ENCODE measurements at regions not wholly inside any gene's neighbourhood (a gene's known extent, or its start where the extent isn't known, plus 50 kb on each side); places are given as distances from the start of the nearest gene placed in this dataset.

DNA sequence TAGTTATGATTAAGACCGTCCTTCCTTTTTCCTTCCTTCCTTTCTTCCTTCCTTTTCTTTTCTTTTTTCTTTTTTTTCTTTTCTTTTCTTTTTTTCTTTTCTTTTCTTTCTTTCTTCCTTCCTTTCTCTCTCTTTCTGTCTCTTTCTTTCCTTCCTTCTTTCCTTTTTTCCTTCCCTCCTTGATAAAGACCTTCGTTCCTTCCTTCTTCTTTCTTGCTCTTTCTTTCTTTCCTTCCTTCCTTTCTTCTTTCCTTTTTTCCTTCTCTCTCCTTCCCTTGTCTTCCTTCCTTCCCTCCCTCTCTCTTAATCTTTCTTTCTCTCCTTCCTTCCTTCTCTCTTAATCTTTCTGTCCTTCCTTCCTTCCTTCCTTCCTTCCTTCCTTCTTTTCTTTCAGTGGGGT lies 130.9 kb downstream of the PAPOLA start:
- Histone ChIP-seq H3K9me2 (replicated peaks; ENCODE audit: insufficient read depth, low read length) (no peaks in the 10 kb centered on the region), H3K79me2 (ENCODE audit: insufficient read depth, low read length) (no peaks in the 10 kb centered on the region), H3K27me3 (ENCODE audit: low read length) (no peaks in the 10 kb centered on the region), H3K36me3 (ENCODE audit: low read length) (no peaks in the 10 kb centered on the region), H3K9me3 (ENCODE audit: insufficient read depth, low read length) (no peaks in the 10 kb centered on the region), H3K4me2 (ENCODE audit: low read depth, low read length, poor library complexity, severe bottlenecking) (no peak overlapping the region), H3K9ac (ENCODE audit: low read length) (no peak overlapping the region), H3K4me3 (ENCODE audit: insufficient read depth, low read length, poor library complexity, severe bottlenecking) (no peak overlapping the region), H3F3A (ENCODE audit: insufficient read depth) (no peaks in the 10 kb centered on the region), H2AFZ (ENCODE audit: low read depth, low read length, severe bottlenecking) (no peak overlapping the region), H4K20me1 (ENCODE audit: low read depth, low read length) (no peaks in the 10 kb centered on the region), H3K27ac (ENCODE audit: low read depth, low read length) (no peak overlapping the region)
- no peak for TF ChIP-seq EZH2phosphoT487 (conservative IDR thresholded peaks at IDR 0.05; ENCODE audit: low read length)
- TF ChIP-seq, protein P1, sequence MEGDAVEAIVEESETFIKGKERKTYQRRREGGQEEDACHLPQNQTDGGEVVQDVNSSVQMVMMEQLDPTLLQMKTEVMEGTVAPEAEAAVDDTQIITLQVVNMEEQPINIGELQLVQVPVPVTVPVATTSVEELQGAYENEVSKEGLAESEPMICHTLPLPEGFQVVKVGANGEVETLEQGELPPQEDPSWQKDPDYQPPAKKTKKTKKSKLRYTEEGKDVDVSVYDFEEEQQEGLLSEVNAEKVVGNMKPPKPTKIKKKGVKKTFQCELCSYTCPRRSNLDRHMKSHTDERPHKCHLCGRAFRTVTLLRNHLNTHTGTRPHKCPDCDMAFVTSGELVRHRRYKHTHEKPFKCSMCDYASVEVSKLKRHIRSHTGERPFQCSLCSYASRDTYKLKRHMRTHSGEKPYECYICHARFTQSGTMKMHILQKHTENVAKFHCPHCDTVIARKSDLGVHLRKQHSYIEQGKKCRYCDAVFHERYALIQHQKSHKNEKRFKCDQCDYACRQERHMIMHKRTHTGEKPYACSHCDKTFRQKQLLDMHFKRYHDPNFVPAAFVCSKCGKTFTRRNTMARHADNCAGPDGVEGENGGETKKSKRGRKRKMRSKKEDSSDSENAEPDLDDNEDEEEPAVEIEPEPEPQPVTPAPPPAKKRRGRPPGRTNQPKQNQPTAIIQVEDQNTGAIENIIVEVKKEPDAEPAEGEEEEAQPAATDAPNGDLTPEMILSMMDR (IDR thresholded peaks at IDR 0.05; ENCODE audit: insufficient read depth, low read length, poor library complexity, severe bottlenecking), result no peak

DNA sequence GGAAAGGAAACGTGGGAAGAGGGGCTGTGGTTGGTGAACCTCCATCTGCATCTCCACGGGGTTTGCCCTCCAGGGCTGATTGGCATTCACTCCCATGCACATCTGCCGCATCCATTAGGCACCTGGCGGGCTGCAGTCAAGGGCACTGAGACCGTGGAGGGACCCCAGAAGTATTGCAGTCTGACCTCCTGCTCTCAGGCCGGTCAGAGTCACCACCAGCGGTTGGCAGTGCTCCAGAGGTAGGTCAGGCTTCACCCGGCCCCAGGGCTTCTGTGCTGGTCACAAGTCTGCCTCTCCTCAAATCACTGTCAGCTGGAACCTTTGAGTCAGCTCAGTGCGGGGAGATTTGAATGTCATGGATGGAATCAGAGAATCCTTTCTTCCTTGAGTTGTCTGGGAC lies 132.3 kb downstream of the PAPOLA start:
- Histone ChIP-seq H3K9me2 (replicated peaks; ENCODE audit: insufficient read depth, low read length) (no peaks in the 10 kb centered on the region), H3K4me3 (ENCODE audit: insufficient read depth, low read length, poor library complexity, severe bottlenecking) (no peak overlapping the region), H3K27ac (ENCODE audit: low read depth, low read length) (no peak overlapping the region), H3K9ac (ENCODE audit: low read length) (no peak overlapping the region), H3K79me2 (ENCODE audit: insufficient read depth, low read length) (no peaks in the 10 kb centered on the region), H3K9me3 (ENCODE audit: insufficient read depth, low read length) (no peaks in the 10 kb centered on the region), H3F3A (ENCODE audit: insufficient read depth) (no peaks in the 10 kb centered on the region), H4K20me1 (ENCODE audit: low read depth, low read length) (no peaks in the 10 kb centered on the region), H3K36me3 (ENCODE audit: low read length) (no peaks in the 10 kb centered on the region), H3K4me2 (ENCODE audit: low read depth, low read length, poor library complexity, severe bottlenecking) (no peak overlapping the region), H3K27me3 (ENCODE audit: low read length) (no peaks in the 10 kb centered on the region), H2AFZ (ENCODE audit: low read depth, low read length, severe bottlenecking) (no peak overlapping the region)
- TF ChIP-seq, protein P1 (IDR thresholded peaks at IDR 0.05; ENCODE audit: insufficient read depth, low read length, poor library complexity, severe bottlenecking), result no peak
- no peak for TF ChIP-seq EZH2phosphoT487 (conservative IDR thresholded peaks at IDR 0.05; ENCODE audit: low read length)

DNA sequence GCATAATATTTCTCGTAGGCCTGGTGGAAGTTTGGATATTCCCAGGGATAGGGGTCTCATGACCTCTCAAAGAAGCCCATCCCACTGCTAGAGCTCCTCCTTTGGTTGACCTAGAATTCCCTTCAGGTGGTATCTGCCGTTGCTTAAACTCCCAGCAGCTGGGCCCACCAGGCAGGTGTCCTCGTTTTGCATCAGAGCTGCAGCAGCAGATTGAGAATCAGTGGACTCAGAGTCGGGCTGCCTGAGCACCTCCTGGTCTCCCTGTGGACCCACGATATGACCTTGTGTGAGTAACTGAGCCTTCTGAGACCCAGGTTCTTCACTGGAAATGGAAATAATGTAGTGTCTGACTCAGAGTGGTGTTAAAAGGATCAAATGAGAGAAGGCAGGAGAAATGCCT lies 132.7 kb downstream of the PAPOLA start:
- Histone ChIP-seq H3K9ac (ENCODE audit: low read length) (no peak overlapping the region), H3K4me2 (ENCODE audit: low read depth, low read length, poor library complexity, severe bottlenecking) (no peak overlapping the region), H3K9me3 (ENCODE audit: insufficient read depth, low read length) (no peaks in the 10 kb centered on the region), H4K20me1 (ENCODE audit: low read depth, low read length) (no peaks in the 10 kb centered on the region), H3K9me2 (replicated peaks; ENCODE audit: insufficient read depth, low read length) (no peaks in the 10 kb centered on the region), H3F3A (ENCODE audit: insufficient read depth) (no peaks in the 10 kb centered on the region), H3K4me3 (ENCODE audit: insufficient read depth, low read length, poor library complexity, severe bottlenecking) (no peak overlapping the region), H3K27me3 (ENCODE audit: low read length) (no peaks in the 10 kb centered on the region), H2AFZ (ENCODE audit: low read depth, low read length, severe bottlenecking) (no peak overlapping the region), H3K79me2 (ENCODE audit: insufficient read depth, low read length) (no peaks in the 10 kb centered on the region), H3K36me3 (ENCODE audit: low read length) (no peaks in the 10 kb centered on the region), H3K27ac (ENCODE audit: low read depth, low read length) (no peak overlapping the region)
- TF ChIP-seq, protein P1 (IDR thresholded peaks at IDR 0.05; ENCODE audit: insufficient read depth, low read length, poor library complexity, severe bottlenecking), result no peak
- TF ChIP-seq EZH2phosphoT487 (conservative IDR thresholded peaks at IDR 0.05; ENCODE audit: low read length), result no peak

Measured in SU-DHL-6 (cell line).